ENCODE measurements at regions not wholly inside any gene's neighbourhood (a gene's known extent, or its start where the extent isn't known, plus 50 kb on each side); places are given as distances from the start of the nearest gene placed in this dataset.

DNA sequence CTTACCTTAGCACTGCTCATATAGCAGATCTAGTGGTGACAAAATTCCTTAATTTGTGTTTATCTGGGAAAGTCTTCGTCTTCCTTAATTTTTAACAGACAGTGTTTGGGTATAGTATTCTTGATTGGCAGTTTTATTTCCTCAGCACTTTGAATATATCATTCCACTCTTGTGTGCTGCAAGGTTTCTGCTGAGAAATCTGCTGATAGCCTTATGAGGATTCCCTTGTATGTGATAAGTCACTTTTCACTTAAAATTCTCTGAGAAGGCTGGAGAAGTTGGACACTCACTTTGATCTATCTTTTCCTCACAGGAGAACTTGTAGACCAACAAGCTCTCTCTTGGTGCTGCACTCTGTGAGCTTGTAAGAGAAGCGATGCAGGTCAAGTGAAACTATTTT, 306.1 kb upstream of the RTL1 start:
- TF ChIP-seq, protein P1, sequence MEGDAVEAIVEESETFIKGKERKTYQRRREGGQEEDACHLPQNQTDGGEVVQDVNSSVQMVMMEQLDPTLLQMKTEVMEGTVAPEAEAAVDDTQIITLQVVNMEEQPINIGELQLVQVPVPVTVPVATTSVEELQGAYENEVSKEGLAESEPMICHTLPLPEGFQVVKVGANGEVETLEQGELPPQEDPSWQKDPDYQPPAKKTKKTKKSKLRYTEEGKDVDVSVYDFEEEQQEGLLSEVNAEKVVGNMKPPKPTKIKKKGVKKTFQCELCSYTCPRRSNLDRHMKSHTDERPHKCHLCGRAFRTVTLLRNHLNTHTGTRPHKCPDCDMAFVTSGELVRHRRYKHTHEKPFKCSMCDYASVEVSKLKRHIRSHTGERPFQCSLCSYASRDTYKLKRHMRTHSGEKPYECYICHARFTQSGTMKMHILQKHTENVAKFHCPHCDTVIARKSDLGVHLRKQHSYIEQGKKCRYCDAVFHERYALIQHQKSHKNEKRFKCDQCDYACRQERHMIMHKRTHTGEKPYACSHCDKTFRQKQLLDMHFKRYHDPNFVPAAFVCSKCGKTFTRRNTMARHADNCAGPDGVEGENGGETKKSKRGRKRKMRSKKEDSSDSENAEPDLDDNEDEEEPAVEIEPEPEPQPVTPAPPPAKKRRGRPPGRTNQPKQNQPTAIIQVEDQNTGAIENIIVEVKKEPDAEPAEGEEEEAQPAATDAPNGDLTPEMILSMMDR (IDR thresholded peaks at IDR 0.05), result no peak
- TF ChIP-seq POLR2AphosphoS5 (IDR thresholded peaks at IDR 0.05), result no peak
- TF ChIP-seq EP300 (IDR thresholded peaks at IDR 0.05), result no peak
- no peak for TF ChIP-seq POLR2A (IDR thresholded peaks at IDR 0.05; ENCODE audit: low read depth)
